ENCODE measurements at regions not wholly inside any gene's neighbourhood (a gene's known extent, or its start where the extent isn't known, plus 50 kb on each side); places are given as distances from the start of the nearest gene placed in this dataset.

DNA sequence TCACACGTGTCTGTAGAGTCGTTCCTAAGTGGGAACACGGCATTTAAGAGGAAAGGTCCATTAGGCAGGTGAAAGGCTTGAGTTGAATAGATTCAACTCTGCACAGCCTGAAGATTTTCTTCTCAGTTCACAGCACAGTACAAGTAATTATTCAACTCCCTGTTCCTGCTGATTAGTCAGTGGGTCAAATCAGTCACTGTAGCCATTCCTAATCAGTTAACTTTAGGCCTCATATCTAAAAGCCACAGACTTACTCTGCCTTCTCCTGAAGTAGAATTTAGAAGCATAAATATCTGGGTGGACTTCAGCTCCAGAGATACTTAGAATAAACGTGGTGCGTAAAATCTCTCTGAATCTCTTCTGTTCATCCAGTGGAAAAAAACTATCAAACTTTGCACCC is 872.4 kb downstream of the C6orf118 start:
- Histone ChIP-seq H3K36me3 (ENCODE audit: control insufficient read depth in 1 of 2, insufficient read depth in 2 of 2, low read depth in 1 of 2, low read length in 2 of 2) (no peaks in the 10 kb centered on the region), H2AFZ (ENCODE audit: low read depth, low read length) (no peak overlapping the region), H3K9ac (ENCODE audit: low read length) (no peak overlapping the region), H3K4me3 (ENCODE audit: insufficient read depth in 1 of 2, low read depth in 1 of 2, low read length in 2 of 2) (no peak overlapping the region), H2BK12ac (ENCODE audit: low read length in 2 of 2) (no peak overlapping the region), H3K27ac (ENCODE audit: low read length, poor library complexity, severe bottlenecking) (no peak overlapping the region), H3K18ac (ENCODE audit: low read depth in 1 of 2, low read length in 2 of 2) (no peak overlapping the region), H3K79me1 (replicated peaks; ENCODE audit: low read length, poor library complexity, severe bottlenecking) (no peaks in the 10 kb centered on the region), H2AK5ac (ENCODE audit: low read length, severe bottlenecking) (no peak overlapping the region), H3K14ac (ENCODE audit: low read length in 2 of 2) (no peak overlapping the region), H4K91ac (ENCODE audit: low read length) (no peak overlapping the region), H3K4me2 (ENCODE audit: low read length, poor library complexity, severe bottlenecking) (no peak overlapping the region), H2BK120ac (ENCODE audit: low read depth, low read length) (no peak overlapping the region), H3K4ac (ENCODE audit: low read depth in 1 of 2, low read length in 2 of 2) (no peak overlapping the region), H3K23ac (ENCODE audit: low read length in 2 of 2) (no peak overlapping the region), H2BK15ac (ENCODE audit: low read depth, poor library complexity, severe bottlenecking) (no peak overlapping the region), H3K27me3 (ENCODE audit: control insufficient read depth in 1 of 2, insufficient read depth in 1 of 2, low read length in 2 of 2) (no peaks in the 10 kb centered on the region), H3K9me3 (ENCODE audit: control insufficient read depth, low read length) (peaks cover 5% of the 10 kb centered on the region), H2BK5ac (ENCODE audit: low read depth, low read length, poor library complexity, severe bottlenecking) (no peak overlapping the region), H3K4me1 (ENCODE audit: control insufficient read depth, insufficient read depth, low read depth, low read length) (no peaks in the 10 kb centered on the region), H4K8ac (ENCODE audit: low read length) (no peak overlapping the region)
- no peak for DNase-seq
- WGBS, result 87% methylated on average over 5 of the region's 5 CpGs

DNA sequence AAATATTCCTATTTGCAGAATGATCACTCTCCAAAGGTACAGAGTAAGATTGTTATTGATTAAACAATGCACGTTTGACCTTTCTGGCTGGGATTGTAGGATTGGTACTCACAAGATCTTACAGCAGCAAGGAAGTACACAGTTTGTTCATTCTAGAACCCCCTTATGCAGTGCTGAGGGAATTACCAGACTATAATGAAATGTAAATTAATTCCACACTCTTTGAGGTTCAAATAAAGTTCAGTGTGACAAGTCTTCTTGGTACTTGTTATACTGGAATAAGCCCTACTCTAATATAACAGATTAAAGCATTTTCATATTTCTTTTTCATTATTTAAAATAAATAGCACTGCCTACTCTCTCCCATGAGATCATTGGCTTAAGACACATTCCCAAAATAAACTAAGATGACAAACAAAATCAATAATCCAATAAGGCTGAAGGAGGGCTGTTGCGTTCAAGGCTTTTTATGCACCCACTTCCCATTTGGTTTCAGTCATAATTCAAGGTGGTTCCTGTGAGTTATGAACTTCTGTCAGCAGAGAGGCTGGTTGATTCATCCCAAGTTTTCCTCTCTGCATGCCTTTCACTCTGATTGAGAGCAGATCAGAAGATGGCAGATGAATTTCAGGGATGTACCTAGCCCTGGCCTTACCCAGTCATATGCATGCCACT is 881.5 kb downstream of the C6orf118 start:
- Histone ChIP-seq H3K4me3 (ENCODE audit: insufficient read depth in 1 of 2, low read depth in 1 of 2, low read length in 2 of 2) (no peak overlapping the region), H2BK15ac (ENCODE audit: low read depth, poor library complexity, severe bottlenecking) (no peak overlapping the region), H3K9me3 (ENCODE audit: control insufficient read depth, low read length) (peaks cover 7% of the 10 kb centered on the region), H4K91ac (ENCODE audit: low read length) (no peak overlapping the region), H3K27me3 (ENCODE audit: control insufficient read depth in 1 of 2, insufficient read depth in 1 of 2, low read length in 2 of 2) (no peaks in the 10 kb centered on the region), H3K4me1 (ENCODE audit: control insufficient read depth, insufficient read depth, low read depth, low read length) (no peaks in the 10 kb centered on the region), H3K9ac (ENCODE audit: low read length) (no peak overlapping the region), H3K36me3 (ENCODE audit: control insufficient read depth in 1 of 2, insufficient read depth in 2 of 2, low read depth in 1 of 2, low read length in 2 of 2) (no peaks in the 10 kb centered on the region), H3K79me1 (replicated peaks; ENCODE audit: low read length, poor library complexity, severe bottlenecking) (no peaks in the 10 kb centered on the region), H3K4ac (ENCODE audit: low read depth in 1 of 2, low read length in 2 of 2) (no peak overlapping the region), H2BK120ac (ENCODE audit: low read depth, low read length) (no peak overlapping the region), H3K14ac (ENCODE audit: low read length in 2 of 2) (no peak overlapping the region), H2AFZ (ENCODE audit: low read depth, low read length) (no peak overlapping the region), H4K8ac (ENCODE audit: low read length) (no peak overlapping the region), H3K27ac (ENCODE audit: low read length, poor library complexity, severe bottlenecking) (no peak overlapping the region), H3K18ac (ENCODE audit: low read depth in 1 of 2, low read length in 2 of 2) (no peak overlapping the region), H2BK5ac (ENCODE audit: low read depth, low read length, poor library complexity, severe bottlenecking) (no peak overlapping the region), H3K4me2 (ENCODE audit: low read length, poor library complexity, severe bottlenecking) (no peak overlapping the region), H3K23ac (ENCODE audit: low read length in 2 of 2) (no peak overlapping the region), H2AK5ac (ENCODE audit: low read length, severe bottlenecking) (no peak overlapping the region), H2BK12ac (ENCODE audit: low read length in 2 of 2) (no peak overlapping the region)
- no peak for DNase-seq
- WGBS, result 100% methylated on average over 1 of the region's 2 CpGs

- Histone ChIP-seq H2BK5ac (ENCODE audit: low read depth, low read length, poor library complexity, severe bottlenecking) (no peak overlapping the region), H4K8ac (ENCODE audit: low read length) (no peak overlapping the region), H3K4me2 (ENCODE audit: low read length, poor library complexity, severe bottlenecking) (no peak overlapping the region), H3K27me3 (ENCODE audit: control insufficient read depth in 1 of 2, insufficient read depth in 1 of 2, low read length in 2 of 2) (no peaks in the 10 kb centered on the region), H4K91ac (ENCODE audit: low read length) (no peak overlapping the region), H3K18ac (ENCODE audit: low read depth in 1 of 2, low read length in 2 of 2) (no peak overlapping the region), H2AFZ (ENCODE audit: low read depth, low read length) (no peak overlapping the region), H3K4me3 (ENCODE audit: insufficient read depth in 1 of 2, low read depth in 1 of 2, low read length in 2 of 2) (no peak overlapping the region), H3K4ac (ENCODE audit: low read depth in 1 of 2, low read length in 2 of 2) (no peak overlapping the region), H2AK5ac (ENCODE audit: low read length, severe bottlenecking) (no peak overlapping the region), H3K9me3 (ENCODE audit: control insufficient read depth, low read length) (peaks cover 11% of the 10 kb centered on the region), H3K14ac (ENCODE audit: low read length in 2 of 2) (no peak overlapping the region), H3K9ac (ENCODE audit: low read length) (no peak overlapping the region), H3K23ac (ENCODE audit: low read length in 2 of 2) (no peak overlapping the region), H3K27ac (ENCODE audit: low read length, poor library complexity, severe bottlenecking) (no peak overlapping the region), H3K4me1 (ENCODE audit: control insufficient read depth, insufficient read depth, low read depth, low read length) (no peaks in the 10 kb centered on the region), H2BK15ac (ENCODE audit: low read depth, poor library complexity, severe bottlenecking) (no peak overlapping the region), H3K36me3 (ENCODE audit: control insufficient read depth in 1 of 2, insufficient read depth in 2 of 2, low read depth in 1 of 2, low read length in 2 of 2) (no peaks in the 10 kb centered on the region), H2BK120ac (ENCODE audit: low read depth, low read length) (no peak overlapping the region), H2BK12ac (ENCODE audit: low read length in 2 of 2) (no peak overlapping the region), H3K79me1 (replicated peaks; ENCODE audit: low read length, poor library complexity, severe bottlenecking) (no peaks in the 10 kb centered on the region)
- DNase-seq, result no peak
- WGBS, result 62% methylated on average over 2 of the region's 2 CpGs
These were observed 884.9 kb downstream of the C6orf118 start for GRCh38 chr6:164424489-164424888.

- no peak overlapping the region for H3K4me2 ChIP-seq (ENCODE audit: low read length, poor library complexity, severe bottlenecking)
- H3K18ac ChIP-seq (ENCODE audit: low read depth in 1 of 2, low read length in 2 of 2), result no peak overlapping the region
- no peaks in the 10 kb centered on the region for H3K4me1 ChIP-seq (ENCODE audit: control insufficient read depth, insufficient read depth, low read depth, low read length)
- H2AFZ ChIP-seq (ENCODE audit: low read depth, low read length), result no peak overlapping the region
- DNase-seq, result no peak
- H3K14ac ChIP-seq (ENCODE audit: low read length in 2 of 2), result no peak overlapping the region
- whole genome bisulfite sequencing, result 78% methylated on average over 4 of the region's 4 CpGs
- H2BK15ac ChIP-seq (ENCODE audit: low read depth, poor library complexity, severe bottlenecking), result no peak overlapping the region
- H3K36me3 ChIP-seq (ENCODE audit: control insufficient read depth in 1 of 2, insufficient read depth in 2 of 2, low read depth in 1 of 2, low read length in 2 of 2), result no peaks in the 10 kb centered on the region
- H3K9me3 ChIP-seq (ENCODE audit: control insufficient read depth, low read length), result peaks cover 11% of the 10 kb centered on the region
- no peak overlapping the region for H4K8ac ChIP-seq (ENCODE audit: low read length)
- H3K23ac ChIP-seq (ENCODE audit: low read length in 2 of 2), result no peak overlapping the region
- H2AK5ac ChIP-seq (ENCODE audit: low read length, severe bottlenecking), result no peak overlapping the region
- no peak overlapping the region for H3K4me3 ChIP-seq (ENCODE audit: insufficient read depth in 1 of 2, low read depth in 1 of 2, low read length in 2 of 2)
- no peaks in the 10 kb centered on the region for H3K27me3 ChIP-seq (ENCODE audit: control insufficient read depth in 1 of 2, insufficient read depth in 1 of 2, low read length in 2 of 2)
- no peak overlapping the region for H2BK120ac ChIP-seq (ENCODE audit: low read depth, low read length)
- no peak overlapping the region for H4K91ac ChIP-seq (ENCODE audit: low read length)
- no peak overlapping the region for H3K27ac ChIP-seq (ENCODE audit: low read length, poor library complexity, severe bottlenecking)
- H2BK5ac ChIP-seq (ENCODE audit: low read depth, low read length, poor library complexity, severe bottlenecking), result no peak overlapping the region
- no peak overlapping the region for H3K4ac ChIP-seq (ENCODE audit: low read depth in 1 of 2, low read length in 2 of 2)
- no peaks in the 10 kb centered on the region for H3K79me1 ChIP-seq (replicated peaks; ENCODE audit: low read length, poor library complexity, severe bottlenecking)
- H3K9ac ChIP-seq (ENCODE audit: low read length), result no peak overlapping the region
- H2BK12ac ChIP-seq (ENCODE audit: low read length in 2 of 2), result no peak overlapping the region
These were observed 890.3 kb downstream of the C6orf118 start for GRCh38 chr6:164419099-164419498.
